NCI-H524 (cell line): ENCODE measurements at regions not wholly inside any gene's neighbourhood (a gene's known extent, or its start where the extent isn't known, plus 50 kb on each side); places are given as distances from the start of the nearest gene placed in this dataset.
A peak's percentile ranks its signal among the peaks of the same experiment; 100 is the strongest.
"Not testable (repeated sequence)": the region's sequence is repeated elsewhere in the genome, so short reads cannot be mapped to it uniquely, and the experiment has no call there.

Experiments used
- DNase-seq, 2 experiments: peaks; one replicate each; lab custom pipeline; 2025; lab: John Stamatoyannopoulos, UW

GRCh38 chr2:234898534-234899053, 53.2 kb upstream of the SH3BP4 start:
- DNase-seq = no peak

- not testable (repeated sequence) for DNase-seq
Observed at GRCh38 chr2:234888442-234888841, 63.4 kb upstream of the SH3BP4 start.

GRCh38 chr2:234887195-234887594, 64.6 kb upstream of the SH3BP4 start:
- no peak for DNase-seq

GRCh38 chr2:234885886-234886285, 65.9 kb upstream of the SH3BP4 start:
- no peak for DNase-seq

- DNase-seq = no peak
Observed at GRCh38 chr2:234885118-234885517, 66.7 kb upstream of the SH3BP4 start.

- no peak for DNase-seq
Observed at GRCh38 chr2:234884591-234884990, 67.2 kb upstream of the SH3BP4 start.

- peak; percentile 72 to 84 for DNase-seq
Observed at GRCh38 chr2:234881413-234882241, 70.2 kb upstream of the SH3BP4 start.

- DNase-seq = no peak
Observed at GRCh38 chr2:234880551-234881211, 71.1 kb upstream of the SH3BP4 start.

- no peak for DNase-seq
Observed at GRCh38 chr2:234879671-234880455, 72.0 kb upstream of the SH3BP4 start.

- DNase-seq = not testable (repeated sequence)
Observed at GRCh38 chr2:234876621-234877020, 75.2 kb upstream of the SH3BP4 start.

GRCh38 chr2:234874347-234875046, 77.3 kb upstream of the SH3BP4 start:
- DNase-seq = no peak

- DNase-seq = no peak
Observed at GRCh38 chr2:234873828-234874173, 78.0 kb upstream of the SH3BP4 start.

GRCh38 chr2:234873103-234873827, 78.6 kb upstream of the SH3BP4 start:
- DNase-seq = no peak

GRCh38 chr2:234869969-234870368, 81.8 kb upstream of the SH3BP4 start:
- DNase-seq = no peak

GRCh38 chr2:234869164-234869563, 82.7 kb upstream of the SH3BP4 start:
- DNase-seq = no peak

GRCh38 chr2:234867882-234868285, 83.9 kb upstream of the SH3BP4 start:
- no peak for DNase-seq

GRCh38 chr2:234865586-234865985, 86.2 kb upstream of the SH3BP4 start:
- no peak for DNase-seq

GRCh38 chr2:234865040-234865439, 86.8 kb upstream of the SH3BP4 start:
- no peak for DNase-seq

- peak; percentile 75 to 90 for DNase-seq
Observed at GRCh38 chr2:234864506-234864905, 87.3 kb upstream of the SH3BP4 start.

GRCh38 chr2:234863043-234863934, 88.5 kb upstream of the SH3BP4 start:
- DNase-seq = peak in 1 of 2 experiments; percentile 62
